HEK293 (cell line): ENCODE measurements at regions not wholly inside any gene's neighbourhood (a gene's known extent, or its start where the extent isn't known, plus 50 kb on each side); places are given as distances from the start of the nearest gene placed in this dataset.

Experiments
- CTCF ChIA-PET: fragments of 350-600 bp; formaldehyde crosslinking; extraction: SDS; loops from one replicate; lab custom pipeline; 2021; ENCODE audit warnings: antibody characterized with exemption; lab: Yijun Ruan, JAX
- POLR2A ChIA-PET: fragments of 300-600 bp; formaldehyde crosslinking; extraction: SDS; loops from one replicate; lab custom pipeline; 2020; ENCODE audit warnings: antibody characterized with exemption, inconsistent platforms; lab: Yijun Ruan, JAX
- H3K27ac ChIP-seq: fragments of 200-500 bp; sonication (Bioruptor generic); 2 replicates; pipeline ENCODE4 v1.5.1; 2014; ENCODE audit warnings: low read depth, low read length, control low read depth, inconsistent platforms; ENCODE audit errors: extremely low read depth
- H3K36me3 ChIP-seq, 2 experiments: fragments of 200-500 bp in 1 of 2; sonication (Bioruptor generic) in 1 of 2; 1 replicate in 1 of 2; 2 replicates in 1 of 2; pipeline ENCODE4 v1.5.1; 2014 to 2017; ENCODE audit warnings: inconsistent platforms in 2 of 2, low read length in 2 of 2; ENCODE audit not compliant: control insufficient read depth in 2 of 2, insufficient read depth in 1 of 2
- H3K4me1 ChIP-seq: fragments of 200-500 bp; sonication (Bioruptor generic); 2 replicates; pipeline ENCODE4 v1.5.1; 2014; ENCODE audit warnings: mild to moderate bottlenecking, low read length, inconsistent platforms; ENCODE audit not compliant: control insufficient read depth, insufficient read depth
- H3K4me3 ChIP-seq: 2 replicates; pipeline ENCODE4 v1.5.1; 2011; ENCODE audit warnings: low read depth, mild to moderate bottlenecking, control low read depth, low read length, moderate library complexity
- H3K9me3 ChIP-seq: fragments of 200-500 bp; sonication (Bioruptor generic); 2 replicates; pipeline ENCODE4 v1.5.1; 2014; ENCODE audit warnings: low read depth, low read length, inconsistent platforms; ENCODE audit not compliant: control insufficient read depth, insufficient read depth
- ZBTB6 ChIP-seq: fragments of 450-650 bp; formaldehyde crosslinking; IDR thresholded peaks from 2 replicates; pipeline ENCODE4 v1.5.1; 2017; ENCODE audit warnings: missing biosample characterization, missing genetic modification characterization
- ZFHX2 ChIP-seq: fragments of 450-650 bp; formaldehyde crosslinking; conservative IDR thresholded peaks from 2 replicates; pipeline ENCODE4 v1.5.1; 2016; ENCODE audit warnings: missing biosample characterization, missing genetic modification characterization
- ZNF174 ChIP-seq: fragments of 450-650 bp; formaldehyde crosslinking; IDR thresholded peaks from 2 replicates; pipeline ENCODE4 v1.5.0; 2017; ENCODE audit warnings: missing biosample characterization, mild to moderate bottlenecking, missing genetic modification characterization
- ZNF19 ChIP-seq: fragments of 450-650 bp; formaldehyde crosslinking; IDR thresholded peaks from 2 replicates; pipeline ENCODE4; 2016; ENCODE audit warnings: missing biosample characterization, missing genetic modification characterization, low read depth
- ZNF221 ChIP-seq: fragments of 450-650 bp; formaldehyde crosslinking; IDR thresholded peaks from 2 replicates; pipeline ENCODE4 v1.5.1; 2017; ENCODE audit warnings: missing biosample characterization, missing genetic modification characterization, borderline replicate concordance
- ZNF280D ChIP-seq: fragments of 450-650 bp; formaldehyde crosslinking; IDR thresholded peaks from 2 replicates; pipeline ENCODE4 v1.5.1; 2016; ENCODE audit warnings: missing biosample characterization, missing genetic modification characterization
- ZNF518A ChIP-seq: fragments of 450-650 bp; formaldehyde crosslinking; conservative IDR thresholded peaks from 2 replicates; pipeline ENCODE4 v1.5.1; 2016; ENCODE audit warnings: low read depth, missing biosample characterization, missing genetic modification characterization
- ZNF623 ChIP-seq: fragments of 450-650 bp; formaldehyde crosslinking; IDR thresholded peaks from 2 replicates; pipeline ENCODE4 v1.5.1; 2016; ENCODE audit warnings: missing biosample characterization, missing genetic modification characterization
- ZNF704 ChIP-seq: fragments of 450-650 bp; formaldehyde crosslinking; IDR thresholded peaks from 2 replicates; pipeline ENCODE4 v1.5.1; 2016; ENCODE audit warnings: missing biosample characterization, missing genetic modification characterization
- ZNF777 ChIP-seq: fragments of 450-650 bp; formaldehyde crosslinking; IDR thresholded peaks from 2 replicates; pipeline ENCODE4 v1.5.1; 2017; ENCODE audit warnings: missing biosample characterization, missing genetic modification characterization, borderline replicate concordance

- no peak for TF ChIP-seq ZNF280D (tag by site-specific recombination)
- no peak for TF ChIP-seq ZNF623 (tag by site-specific recombination)
Measured at GRCh38 chr3:70543493-70543892, 231.1 kb upstream of the MDFIC2 start (continued).

- CTCF ChIA-PET = interaction anchor here (0.6 to 1.4 kb wide), 3 partner anchors 8 to 884 kb away, joined by 3 to 6 read pairs (median 5); no protein-coding TSS in a partner anchor
- no peak overlapping the region for H3K27ac ChIP-seq
Measured at GRCh38 chr3:70539908-70540307, 227.5 kb upstream of the MDFIC2 start.

More at GRCh38 chr3:70539908-70540307, 227.5 kb upstream of the MDFIC2 start:
- Histone ChIP-seq H3K36me3 (no peaks in the 10 kb centered on the region), H3K9me3 (no peaks in the 10 kb centered on the region), H3K4me3 (no peak overlapping the region), H3K4me1 (no peaks in the 10 kb centered on the region)
- POLR2A ChIA-PET = no interaction called here
- TF ChIP-seq ZNF174 (tag by site-specific recombination) = no peak
- no peak for TF ChIP-seq ZNF777 (tag by site-specific recombination)
- no peak for TF ChIP-seq ZNF704
- TF ChIP-seq ZNF221 (tag by site-specific recombination) = no peak
- TF ChIP-seq ZNF518A (tag by site-specific recombination) = no peak
- TF ChIP-seq ZNF19 (tag by site-specific recombination) = no peak
- no peak for TF ChIP-seq ZBTB6 (tag by site-specific recombination)
- no peak for TF ChIP-seq ZFHX2 (tag by site-specific recombination)
